ENCODE measurements at regions not wholly inside any gene's neighbourhood (a gene's known extent, or its start where the extent isn't known, plus 50 kb on each side); places are given as distances from the start of the nearest gene placed in this dataset.
"Not testable (repeated sequence)": the region's sequence is repeated elsewhere in the genome, so short reads cannot be mapped to it uniquely, and the experiment has no call there.

- H3K27ac ChIP-seq; DNase-seq; H3K4me3 ChIP-seq; intact Hi-C loops (cut with DNase I); H3K4me1 ChIP-seq; H3K36me3 ChIP-seq; H3K27me3 ChIP-seq; FAIRE-seq; ATAC-seq; H3K9me3 ChIP-seq: not testable (repeated sequence)
- WGBS, 2 donors = 28 to 45% methylated on average over 7 of the region's 7 CpGs
Observed at GRCh38 chr20:47907951-47908350, 122.7 kb upstream of the SULF2 start.

DNA sequence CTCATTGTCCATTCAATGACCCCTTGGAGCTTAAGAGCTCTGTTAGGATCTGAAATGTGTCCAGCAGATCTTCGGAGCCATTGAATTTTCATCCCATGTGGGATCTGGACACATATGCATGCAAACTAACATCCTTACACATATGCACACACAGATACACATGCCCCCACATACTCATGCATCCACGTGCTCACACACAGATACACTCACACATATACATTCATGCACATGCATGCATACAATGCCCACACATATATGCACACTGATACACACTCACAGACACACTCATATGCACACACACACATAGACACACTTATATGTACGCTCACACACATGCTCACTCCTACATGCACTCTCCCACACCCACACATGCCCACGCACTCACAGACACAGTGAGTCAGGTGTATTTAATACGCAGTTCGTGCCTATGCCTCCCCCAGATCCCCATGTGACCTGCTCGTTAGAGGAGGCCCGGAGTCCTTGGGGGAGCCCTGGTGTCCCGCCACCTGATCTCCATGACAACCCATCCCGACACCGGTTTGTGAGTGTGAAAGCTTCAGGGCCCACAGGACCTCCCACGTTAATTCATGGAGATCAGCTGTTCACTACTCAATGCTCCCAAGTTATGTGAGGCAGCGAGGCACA lies 121.9 kb upstream of the SULF2 start:
- Histone ChIP-seq H3K27me3 (no peaks in the 10 kb centered on the region), H3K4me3 (no peak overlapping the region), H3K36me3 (no peaks in the 10 kb centered on the region), H3K4me1 (no peaks in the 10 kb centered on the region), H3K9me3 (no peaks in the 10 kb centered on the region), H3K27ac (no peak overlapping the region)
- DNase-seq (no peak), FAIRE-seq (no peak), ATAC-seq (no peak)
- TF ChIP-seq CTCF (IDR thresholded peaks at IDR 0.05) = no peak
- WGBS, 2 donors = 36 to 44% methylated on average over 13 of the region's 13 CpGs
- intact Hi-C loops (cut with DNase I) = no loop called here

DNA sequence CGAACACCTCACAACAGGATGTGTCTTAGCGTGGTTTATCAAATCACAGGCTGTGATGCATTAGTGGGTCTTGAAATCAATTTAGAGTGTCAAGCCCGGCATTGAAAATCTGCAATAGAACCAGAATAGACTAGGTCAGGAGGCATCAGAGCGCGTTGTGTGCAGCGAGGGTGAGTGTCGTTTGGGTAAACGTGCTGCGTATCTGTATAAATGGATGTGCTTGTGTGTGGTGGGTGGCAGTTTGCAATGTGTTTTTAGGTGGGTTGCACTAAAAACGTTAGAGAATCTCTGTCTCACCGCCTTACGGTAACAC lies 121.0 kb upstream of the SULF2 start:
- ATAC-seq (no peak), FAIRE-seq (no peak), DNase-seq (no peak)
- Histone ChIP-seq H3K27ac (no peak overlapping the region), H3K27me3 (no peaks in the 10 kb centered on the region), H3K36me3 (no peaks in the 10 kb centered on the region), H3K4me3 (no peak overlapping the region), H3K4me1 (no peaks in the 10 kb centered on the region), H3K9me3 (no peaks in the 10 kb centered on the region)
- WGBS, 2 donors = 49 to 59% methylated on average over 12 of the region's 12 CpGs
- TF ChIP-seq CTCF (IDR thresholded peaks at IDR 0.05) = no peak
- intact Hi-C loops (cut with DNase I) = no loop called here

DNA sequence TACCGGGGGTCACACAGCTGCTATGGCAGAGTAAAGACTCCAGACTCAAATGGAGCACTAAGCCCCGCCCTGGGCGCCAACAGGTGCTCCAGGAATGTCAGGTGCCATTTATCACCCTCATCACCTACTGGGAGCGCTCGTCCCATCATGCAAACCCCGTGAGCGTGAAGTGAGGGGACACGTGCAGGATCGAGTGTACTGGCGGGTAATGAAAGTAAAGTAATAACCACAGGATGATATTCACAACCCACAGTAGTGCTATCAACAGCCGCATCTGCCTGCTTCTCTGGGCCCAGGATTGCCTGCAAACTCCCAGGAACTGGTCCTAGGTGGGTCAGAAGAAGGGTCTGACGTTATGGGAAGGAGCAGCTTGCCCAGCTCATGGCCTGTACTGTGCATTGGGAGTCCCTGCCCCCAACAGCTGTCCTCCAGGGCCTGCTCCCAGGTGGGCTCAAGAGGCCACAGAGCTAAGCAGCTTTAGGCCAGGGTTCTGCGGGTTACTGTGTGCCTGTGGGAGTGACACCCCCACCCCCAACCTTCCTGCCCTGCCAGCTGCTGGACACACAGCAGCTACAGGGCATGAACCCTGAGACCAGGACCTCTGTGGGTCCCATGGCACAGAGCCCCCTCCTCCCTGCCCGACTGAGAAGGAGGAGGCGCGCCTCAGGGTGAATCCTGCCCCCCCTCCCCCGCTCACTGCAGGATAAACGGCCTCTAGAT lies 120.5 kb upstream of the SULF2 start:
- no peak for TF ChIP-seq CTCF (IDR thresholded peaks at IDR 0.05)
- intact Hi-C loops (cut with DNase I) = no loop called here
- ATAC-seq (no peak), FAIRE-seq (no peak), DNase-seq (no peak)
- no peaks in the 10 kb centered on the region for H3K4me1 ChIP-seq
- no peak overlapping the region for H3K4me3 ChIP-seq
- no peaks in the 10 kb centered on the region for H3K27me3 ChIP-seq
- H3K36me3 ChIP-seq = no peaks in the 10 kb centered on the region
- WGBS, 2 donors = 53 to 70% methylated on average over 18 of the region's 18 CpGs
- H3K9me3 ChIP-seq = no peaks in the 10 kb centered on the region
- H3K27ac ChIP-seq = no peak overlapping the region

DNA sequence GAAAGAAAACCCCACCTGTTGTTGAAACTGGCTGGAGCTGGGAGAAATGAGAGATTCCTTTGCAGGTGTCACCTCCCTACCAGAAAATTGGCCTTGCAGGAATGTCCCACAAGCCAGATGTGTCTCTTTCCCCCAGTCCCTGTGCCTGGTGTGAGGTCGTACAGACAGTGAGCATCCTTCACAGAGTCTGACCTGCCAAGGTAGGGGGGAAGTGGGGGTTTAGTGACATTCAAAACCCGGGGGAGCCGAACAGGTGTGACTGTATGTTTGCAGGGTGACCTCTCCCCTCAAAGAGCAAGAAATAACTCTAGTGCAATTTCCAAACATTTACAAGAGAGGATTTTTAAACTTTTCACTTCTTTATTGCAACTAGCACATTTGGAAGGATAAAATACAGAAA lies 117.7 kb upstream of the SULF2 start:
- FAIRE-seq; H3K36me3 ChIP-seq; ATAC-seq; H3K9me3 ChIP-seq; DNase-seq; H3K27ac ChIP-seq; H3K4me1 ChIP-seq; H3K27me3 ChIP-seq; H3K4me3 ChIP-seq; intact Hi-C loops (cut with DNase I): not testable (repeated sequence)
- 25 to 28% methylated on average over 1 to 3 of the region's 3 CpGs for WGBS, 2 donors

- not testable (repeated sequence) for H3K4me1 ChIP-seq, DNase-seq, H3K27ac ChIP-seq, ATAC-seq, H3K36me3 ChIP-seq, FAIRE-seq, H3K4me3 ChIP-seq, H3K27me3 ChIP-seq, H3K9me3 ChIP-seq
- intact Hi-C loops (cut with DNase I) = loop anchor here in 2 of 3 donors (5.0 to 10.0 kb wide), 3 partner anchors 55 to 618 kb away; no protein-coding TSS in a partner anchor
- no CpG with 5 or more reads among the region's 7 CpGs for WGBS, 2 donors
Observed at GRCh38 chr20:47899313-47899712, 114.0 kb upstream of the SULF2 start.
